Ascending aorta (tissue), 2 donors: ENCODE measurements at regions not wholly inside any gene's neighbourhood (a gene's known extent, or its start where the extent isn't known, plus 50 kb on each side); places are given as distances from the start of the nearest gene placed in this dataset.

Experiments
- DNase-seq, 2 donors: peaks; one replicate each; pipeline ENCODE4 v3.0.0-alpha.2; 2019; ENCODE audit warnings: low spot score in 2 of 2
- H3K27ac ChIP-seq, 2 donors: fragments of 200-600 bp; sonication (generic); one replicate each; pipeline ENCODE4 v1.5.1; 2016 to 2017; ENCODE audit warnings: mild to moderate bottlenecking in 1 of 2
- H3K27me3 ChIP-seq: fragments of 200-600 bp; sonication (generic); one replicate; pipeline ENCODE4 v1.5.1; 2017
- H3K36me3 ChIP-seq, 2 donors: fragments of 200-600 bp; sonication (generic); one replicate each; pipeline ENCODE4 v1.5.1; 2016
- H3K4me1 ChIP-seq, 2 donors: fragments of 200-600 bp; sonication (generic); one replicate each; pipeline ENCODE4 v1.5.1; 2016 to 2017; ENCODE audit warnings: mild to moderate bottlenecking in 1 of 2
- H3K4me3 ChIP-seq, 2 donors: fragments of 200-600 bp; sonication (generic); one replicate each; pipeline ENCODE4 v1.5.1; 2016 to 2017; ENCODE audit warnings: mild to moderate bottlenecking in 1 of 2
- H3K9me3 ChIP-seq, 2 donors: fragments of 200-600 bp; sonication (generic); one replicate each; pipeline ENCODE4 v1.5.1; 2016
- intact Hi-C: fragments of 100-400 bp; cut with DNase I; formaldehyde crosslinking; loops from one replicate; pipeline ENCODE4 v1.15.1; 2023
- TF ChIP-seq, protein P1 (sequence below), 3 experiments: fragments of 200-600 bp in 2 of 3; fragments of 450-650 bp in 1 of 3; sonication (generic) in 2 of 3; IDR thresholded peaks; one replicate each; pipeline ENCODE4 v1.5.1; 2016 to 2019; ENCODE audit warnings: antibody characterized with exemption in 3 of 3, mild to moderate bottlenecking in 1 of 3, moderate library complexity in 1 of 3

DNA sequence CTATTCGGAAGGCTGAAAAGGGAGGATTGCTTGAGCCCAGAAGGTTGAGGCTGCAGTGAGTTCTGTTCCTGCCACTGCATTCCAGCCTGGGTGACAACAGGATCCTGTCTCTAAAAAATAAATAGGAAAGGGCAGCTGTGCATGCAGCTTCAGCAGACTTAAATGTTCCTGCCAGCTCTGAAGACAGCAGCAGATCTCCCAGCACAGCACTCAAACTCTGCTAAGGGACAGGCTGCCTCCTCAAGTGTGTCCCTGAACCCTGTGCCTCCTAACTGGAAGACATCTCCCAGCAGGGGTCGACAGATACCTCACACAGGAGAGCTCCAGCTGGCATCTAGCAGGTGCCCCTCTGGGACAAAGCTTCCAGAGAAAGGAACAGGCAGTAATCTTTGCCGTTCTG is 117.9 kb downstream of the CXCL12 start:
- no peak for DNase-seq
- Histone ChIP-seq H3K4me1 (peaks cover 0 to 3% of the 10 kb centered on the region in 2 donors), H3K27me3 (no peaks in the 10 kb centered on the region), H3K36me3 (no peaks in the 10 kb centered on the region), H3K4me3 (no peak overlapping the region), H3K27ac (no peak overlapping the region), H3K9me3 (peaks cover 0 to 3% of the 10 kb centered on the region in 2 donors)
- TF ChIP-seq, protein P1, sequence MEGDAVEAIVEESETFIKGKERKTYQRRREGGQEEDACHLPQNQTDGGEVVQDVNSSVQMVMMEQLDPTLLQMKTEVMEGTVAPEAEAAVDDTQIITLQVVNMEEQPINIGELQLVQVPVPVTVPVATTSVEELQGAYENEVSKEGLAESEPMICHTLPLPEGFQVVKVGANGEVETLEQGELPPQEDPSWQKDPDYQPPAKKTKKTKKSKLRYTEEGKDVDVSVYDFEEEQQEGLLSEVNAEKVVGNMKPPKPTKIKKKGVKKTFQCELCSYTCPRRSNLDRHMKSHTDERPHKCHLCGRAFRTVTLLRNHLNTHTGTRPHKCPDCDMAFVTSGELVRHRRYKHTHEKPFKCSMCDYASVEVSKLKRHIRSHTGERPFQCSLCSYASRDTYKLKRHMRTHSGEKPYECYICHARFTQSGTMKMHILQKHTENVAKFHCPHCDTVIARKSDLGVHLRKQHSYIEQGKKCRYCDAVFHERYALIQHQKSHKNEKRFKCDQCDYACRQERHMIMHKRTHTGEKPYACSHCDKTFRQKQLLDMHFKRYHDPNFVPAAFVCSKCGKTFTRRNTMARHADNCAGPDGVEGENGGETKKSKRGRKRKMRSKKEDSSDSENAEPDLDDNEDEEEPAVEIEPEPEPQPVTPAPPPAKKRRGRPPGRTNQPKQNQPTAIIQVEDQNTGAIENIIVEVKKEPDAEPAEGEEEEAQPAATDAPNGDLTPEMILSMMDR (IDR thresholded peaks at IDR 0.05): no peak
- intact Hi-C loops: no loop called here

DNA sequence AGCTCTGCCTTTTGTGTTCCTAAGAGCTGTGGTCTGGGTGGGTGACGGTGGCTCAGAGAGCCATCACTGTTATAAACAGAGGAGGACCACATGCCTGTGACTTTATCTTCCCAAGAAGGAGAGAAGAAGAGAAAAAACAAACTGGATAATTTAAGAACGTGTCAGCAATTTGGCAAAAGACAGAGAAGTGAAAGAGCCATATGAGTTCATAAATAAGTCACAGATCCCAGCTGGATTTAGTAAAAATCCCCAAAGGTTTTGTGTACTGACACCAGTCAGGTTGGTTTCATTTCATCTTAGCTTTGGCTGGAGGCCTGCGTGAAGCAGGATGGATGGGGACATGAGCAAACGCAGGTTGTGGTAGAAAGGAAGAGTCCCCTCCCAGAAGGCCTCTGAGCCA is 120.7 kb downstream of the CXCL12 start:
- Histone ChIP-seq H3K27me3 (no peaks in the 10 kb centered on the region), H3K27ac (no peak overlapping the region), H3K36me3 (no peaks in the 10 kb centered on the region), H3K9me3 (peaks cover 0 to 3% of the 10 kb centered on the region in 2 donors), H3K4me3 (no peak overlapping the region), H3K4me1 (peaks cover 0 to 5% of the 10 kb centered on the region in 2 donors)
- DNase-seq: no peak
- intact Hi-C loops: no loop called here
- TF ChIP-seq, protein P1 (IDR thresholded peaks at IDR 0.05): no peak

DNA sequence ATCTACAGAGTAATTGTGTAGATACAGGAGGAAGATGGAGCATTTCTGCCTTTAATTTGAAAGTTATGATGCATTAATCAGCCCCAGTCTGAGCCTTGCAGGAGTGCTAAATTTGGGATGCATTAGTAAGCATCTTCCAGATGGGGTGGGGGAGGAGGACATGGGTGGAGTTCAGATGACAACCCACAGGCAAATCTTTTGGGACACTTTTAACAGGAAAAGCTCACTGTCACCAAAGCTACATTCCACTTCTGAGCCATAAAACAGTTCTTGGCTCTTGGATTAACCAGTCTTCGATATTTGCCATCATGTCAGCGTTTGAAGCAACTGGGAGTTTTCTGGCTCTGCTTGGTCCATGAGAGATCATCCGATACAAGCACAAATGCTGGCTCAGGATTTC is 121.1 kb downstream of the CXCL12 start:
- no peak for DNase-seq
- no peak overlapping the region for H3K27ac ChIP-seq
- H3K4me1 ChIP-seq: peaks cover 0 to 5% of the 10 kb centered on the region in 2 donors
- intact Hi-C loops: no loop called here
- H3K4me3 ChIP-seq: no peak overlapping the region
- H3K36me3 ChIP-seq: no peaks in the 10 kb centered on the region
- peaks cover 0 to 3% of the 10 kb centered on the region in 2 donors for H3K9me3 ChIP-seq
- H3K27me3 ChIP-seq: no peaks in the 10 kb centered on the region
- TF ChIP-seq, protein P1 (IDR thresholded peaks at IDR 0.05): no peak

DNA sequence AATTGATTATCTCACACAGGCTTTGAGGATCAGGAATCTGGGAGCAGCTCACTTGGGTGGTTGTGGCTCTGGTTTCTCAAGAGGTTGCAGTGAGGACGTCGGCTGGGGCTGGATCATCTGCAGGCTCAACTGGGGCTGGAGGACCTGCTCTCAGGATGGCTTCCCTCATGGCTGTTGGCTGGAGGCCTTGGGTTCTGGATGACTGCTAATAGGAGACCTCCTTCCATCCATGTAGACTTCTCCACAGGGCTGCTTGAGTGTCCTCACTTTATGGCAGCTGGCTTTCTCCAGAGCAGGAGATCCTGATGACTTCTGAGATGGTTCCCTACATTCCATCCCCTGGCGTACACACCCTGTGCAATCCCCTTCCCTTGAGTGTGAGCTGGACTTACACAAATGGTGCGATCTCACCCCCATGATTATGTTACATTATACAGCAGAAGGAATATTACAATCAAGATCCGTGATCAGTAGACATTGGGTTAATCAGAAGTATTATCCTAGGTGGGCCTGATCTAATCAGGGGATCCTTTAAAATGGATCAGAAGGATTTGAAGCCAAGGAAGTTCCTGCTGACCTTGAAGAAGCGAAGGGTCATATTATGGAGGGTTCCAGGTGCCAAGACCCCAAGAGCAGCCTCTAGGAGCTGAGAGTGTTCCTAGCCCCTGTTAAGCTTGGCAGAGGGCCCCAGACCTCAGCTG is 122.2 kb downstream of the CXCL12 start:
- DNase-seq: no peak
- H3K9me3 ChIP-seq: peaks cover 0 to 3% of the 10 kb centered on the region in 2 donors
- H3K4me1 ChIP-seq: peaks cover 0 to 5% of the 10 kb centered on the region in 2 donors
- no peaks in the 10 kb centered on the region for H3K27me3 ChIP-seq
- H3K36me3 ChIP-seq: no peaks in the 10 kb centered on the region
- TF ChIP-seq, protein P1 (IDR thresholded peaks at IDR 0.05): no peak
- no peak overlapping the region for H3K4me3 ChIP-seq
- H3K27ac ChIP-seq: peak overlapping the region in 1 of 2 donors; percentile 55
- intact Hi-C loops: no loop called here

DNA sequence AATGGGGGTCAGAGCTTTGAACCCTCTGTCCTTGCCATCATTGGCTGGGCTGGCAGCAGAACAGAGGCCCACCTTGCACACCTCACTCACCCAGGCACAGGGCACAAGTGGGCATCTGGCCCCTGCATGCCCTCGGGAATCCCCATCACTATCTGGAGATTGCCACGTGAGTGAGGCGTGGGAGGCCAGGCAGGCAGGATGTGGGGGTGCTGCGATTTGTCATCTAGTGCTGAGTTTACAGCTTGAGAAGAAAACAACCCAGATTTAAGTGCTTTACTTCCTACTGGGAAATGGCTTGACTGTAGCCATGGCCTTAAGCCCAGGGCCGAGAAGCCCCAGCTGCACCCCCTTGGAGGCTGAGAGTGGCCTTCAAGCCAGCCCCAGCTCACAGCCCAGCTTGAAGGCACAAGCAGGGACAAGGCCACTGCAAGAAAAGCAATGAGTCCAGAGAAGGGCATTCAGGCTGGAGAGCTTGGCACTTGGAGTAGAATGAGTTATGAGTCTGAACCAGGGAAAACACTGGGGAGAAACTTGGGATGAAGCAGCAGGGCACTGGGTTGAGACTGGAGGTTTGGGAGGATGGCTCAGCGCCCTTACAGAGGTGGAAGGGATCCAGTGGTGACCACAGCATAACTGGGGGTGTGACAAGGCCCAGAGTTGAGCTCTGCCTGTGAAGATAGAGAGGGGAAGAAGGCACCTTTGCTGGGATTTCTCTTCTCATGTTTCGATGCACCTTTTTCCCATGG is 123.0 kb downstream of the CXCL12 start:
- no peak for DNase-seq
- Histone ChIP-seq H3K27me3 (no peaks in the 10 kb centered on the region), H3K9me3 (peaks cover 0 to 2% of the 10 kb centered on the region in 2 donors), H3K4me3 (no peak overlapping the region), H3K4me1 (peaks cover 0 to 5% of the 10 kb centered on the region in 2 donors), H3K36me3 (no peaks in the 10 kb centered on the region), H3K27ac (peak overlapping the region; percentile 24 to 55)
- intact Hi-C loops: no loop called here
- TF ChIP-seq, protein P1 (IDR thresholded peaks at IDR 0.05): no peak
